CD8-positive, alpha-beta memory T cell (primary cell): ENCODE measurements at regions not wholly inside any gene's neighbourhood (a gene's known extent, or its start where the extent isn't known, plus 50 kb on each side); places are given as distances from the start of the nearest gene placed in this dataset.

Source experiments
- CTCF ChIA-PET: fragments of 350-600 bp; sonication (Branson Sonifier 250); formaldehyde crosslinking; loops from one replicate; lab custom pipeline; 2021; ENCODE audit warnings: antibody characterized with exemption; lab: Charles Lee
- POLR2A ChIA-PET: fragments of 350-600 bp; sonication (Branson Sonifier 250); formaldehyde crosslinking; loops from one replicate; lab custom pipeline; 2021; ENCODE audit warnings: antibody characterized with exemption; lab: Charles Lee
- DNase-seq, 5 donors: peaks; one replicate each; pipeline versions ENCODE4 v3.0.0 to v3.0.0-alpha.2; 2020 to 2022; ENCODE audit warnings: mixed read lengths in 1 of 5
- H3K27ac ChIP-seq: one replicate; pipeline ENCODE4 v1.7.0; 2013; ENCODE audit warnings: low read depth, mild to moderate bottlenecking, low read length, moderate library complexity
- H3K27me3 ChIP-seq: 2 replicates; pipeline ENCODE4 v1.7.0; 2013; ENCODE audit warnings: low read length, mild to moderate bottlenecking; ENCODE audit not compliant: insufficient read depth, poor library complexity, severe bottlenecking
- H3K36me3 ChIP-seq: 2 replicates; pipeline ENCODE4 v1.7.0; 2013; ENCODE audit warnings: mild to moderate bottlenecking, low read length, moderate library complexity; ENCODE audit not compliant: insufficient read depth
- H3K4me1 ChIP-seq: 2 replicates; pipeline ENCODE4 v1.7.0; 2013; ENCODE audit warnings: mild to moderate bottlenecking, low read length, moderate library complexity; ENCODE audit not compliant: insufficient read depth
- H3K4me3 ChIP-seq: 2 replicates; pipeline ENCODE4 v1.7.0; 2013; ENCODE audit warnings: mild to moderate bottlenecking, low read length
- H3K9me3 ChIP-seq: 2 replicates; pipeline ENCODE4 v1.7.0; 2013; ENCODE audit warnings: mild to moderate bottlenecking, low read length
- H3K27ac Mint-ChIP-seq, 8 donors: one replicate each; pipeline ENCODE4 v1.8.0; 2020 to 2021; ENCODE audit warnings: mixed read lengths in 8 of 8, mild to moderate bottlenecking in 6 of 8, inconsistent platforms in 3 of 8, moderate library complexity in 3 of 8
- H3K27me3 Mint-ChIP-seq, 2 donors: one replicate each; pipeline ENCODE4 v1.8.0; 2020 to 2021; ENCODE audit warnings: mixed read lengths in 2 of 2, mild to moderate bottlenecking in 1 of 2, moderate library complexity in 1 of 2
- H3K36me3 Mint-ChIP-seq, 3 donors: one replicate each; pipeline ENCODE4 v1.8.0; 2020 to 2021; ENCODE audit warnings: mixed read lengths in 3 of 3, inconsistent platforms in 1 of 3, mild to moderate bottlenecking in 1 of 3
- H3K4me1 Mint-ChIP-seq, 3 donors: one replicate each; pipeline ENCODE4 v1.8.0; 2020 to 2021; ENCODE audit warnings: mixed read lengths in 3 of 3, inconsistent platforms in 1 of 3, mild to moderate bottlenecking in 1 of 3
- H3K4me3 Mint-ChIP-seq, 7 donors: one replicate each; pipeline ENCODE4 v1.8.0; 2020 to 2021; ENCODE audit warnings: mixed read lengths in 7 of 7, mild to moderate bottlenecking in 6 of 7, moderate library complexity in 4 of 7, inconsistent platforms in 2 of 7
- H3K9me3 Mint-ChIP-seq, 5 donors: one replicate each; pipeline ENCODE4 v1.8.0; 2020 to 2022; ENCODE audit warnings: mixed read lengths in 5 of 5, mild to moderate bottlenecking in 3 of 5, moderate library complexity in 2 of 5, inconsistent platforms in 1 of 5

GRCh38 chr13:42658019-42658418 is 84.1 kb downstream of the TNFSF11 start:
- Mint-ChIP-seq H3K4me3 (no peak overlapping the region), H3K27ac (no peak overlapping the region), H3K36me3 (no peaks in the 10 kb centered on the region), H3K9me3 (no peaks in the 10 kb centered on the region), H3K4me1 (no peaks in the 10 kb centered on the region), H3K27me3 (peaks cover 7 to 76% of the 10 kb centered on the region in 2 donors)
- Histone ChIP-seq H3K27ac (no peak overlapping the region), H3K9me3 (no peaks in the 10 kb centered on the region), H3K4me3 (no peak overlapping the region), H3K27me3 (no peaks in the 10 kb centered on the region), H3K36me3 (no peaks in the 10 kb centered on the region), H3K4me1 (no peaks in the 10 kb centered on the region)
- ChIA-PET CTCF (no interaction called here), POLR2A (no interaction called here)
- no peak for DNase-seq

- no peak overlapping the region for H3K27ac Mint-ChIP-seq
- no peaks in the 10 kb centered on the region for H3K9me3 ChIP-seq
- no peaks in the 10 kb centered on the region for H3K4me1 Mint-ChIP-seq
- peaks cover 0 to 3% (median 0%) of the 10 kb centered on the region in 5 donors for H3K9me3 Mint-ChIP-seq
- H3K4me1 ChIP-seq: no peaks in the 10 kb centered on the region
- no peak overlapping the region for H3K4me3 Mint-ChIP-seq
- H3K36me3 ChIP-seq: no peaks in the 10 kb centered on the region
- no peaks in the 10 kb centered on the region for H3K27me3 ChIP-seq
- no peak overlapping the region for H3K4me3 ChIP-seq
- H3K27ac ChIP-seq: no peak overlapping the region
- H3K27me3 Mint-ChIP-seq: peaks cover 3 to 79% of the 10 kb centered on the region in 2 donors
- ChIA-PET POLR2A (no interaction called here), CTCF (no interaction called here)
- H3K36me3 Mint-ChIP-seq: no peaks in the 10 kb centered on the region
- DNase-seq: no peak
Measured at GRCh38 chr13:42660333-42660965, 86.5 kb downstream of the TNFSF11 start.

- DNase-seq: no peak
- ChIA-PET CTCF (no interaction called here), POLR2A (no interaction called here)
- Histone ChIP-seq H3K27me3 (no peaks in the 10 kb centered on the region), H3K36me3 (no peaks in the 10 kb centered on the region), H3K9me3 (no peaks in the 10 kb centered on the region), H3K4me3 (no peak overlapping the region), H3K4me1 (no peaks in the 10 kb centered on the region), H3K27ac (no peak overlapping the region)
- H3K4me3 Mint-ChIP-seq: no peak overlapping the region
- H3K27me3 Mint-ChIP-seq: peaks cover 0 to 28% of the 10 kb centered on the region in 2 donors
- no peak overlapping the region for H3K27ac Mint-ChIP-seq
- no peaks in the 10 kb centered on the region for H3K36me3 Mint-ChIP-seq
- H3K9me3 Mint-ChIP-seq: peaks cover 0 to 18% (median 16%) of the 10 kb centered on the region in 5 donors
- no peaks in the 10 kb centered on the region for H3K4me1 Mint-ChIP-seq
Measured at GRCh38 chr13:42667638-42668037, 93.7 kb downstream of the TNFSF11 start.

- no peak for DNase-seq
- H3K27me3 Mint-ChIP-seq: peaks cover 0 to 7% of the 10 kb centered on the region in 2 donors
- no peaks in the 10 kb centered on the region for H3K4me1 Mint-ChIP-seq
- H3K9me3 Mint-ChIP-seq: peaks cover 0 to 15% (median 10%) of the 10 kb centered on the region in 5 donors
- no peaks in the 10 kb centered on the region for H3K36me3 Mint-ChIP-seq
- H3K36me3 ChIP-seq: no peaks in the 10 kb centered on the region
- H3K27ac Mint-ChIP-seq: no peak overlapping the region
- CTCF ChIA-PET: no interaction called here
- no peaks in the 10 kb centered on the region for H3K4me1 ChIP-seq
- no peaks in the 10 kb centered on the region for H3K27me3 ChIP-seq
- POLR2A ChIA-PET: no interaction called here
- H3K4me3 Mint-ChIP-seq: no peak overlapping the region
- H3K4me3 ChIP-seq: no peak overlapping the region
- H3K27ac ChIP-seq: no peak overlapping the region
- H3K9me3 ChIP-seq: no peaks in the 10 kb centered on the region
Measured at GRCh38 chr13:42671502-42671901, 97.5 kb downstream of the TNFSF11 start.

GRCh38 chr13:42673677-42674076 is 99.7 kb downstream of the TNFSF11 start:
- H3K4me1 ChIP-seq: no peaks in the 10 kb centered on the region
- H3K27me3 ChIP-seq: no peaks in the 10 kb centered on the region
- CTCF ChIA-PET: no interaction called here
- no peaks in the 10 kb centered on the region for H3K4me1 Mint-ChIP-seq
- peaks cover 0 to 7% of the 10 kb centered on the region in 2 donors for H3K27me3 Mint-ChIP-seq
- no peak for DNase-seq
- peaks cover 0 to 4% (median 0%) of the 10 kb centered on the region in 5 donors for H3K9me3 Mint-ChIP-seq
- no peak overlapping the region for H3K27ac ChIP-seq
- POLR2A ChIA-PET: no interaction called here
- H3K36me3 Mint-ChIP-seq: no peaks in the 10 kb centered on the region
- H3K36me3 ChIP-seq: no peaks in the 10 kb centered on the region
- H3K9me3 ChIP-seq: no peaks in the 10 kb centered on the region
- no peak overlapping the region for H3K4me3 Mint-ChIP-seq
- H3K4me3 ChIP-seq: no peak overlapping the region
- H3K27ac Mint-ChIP-seq: no peak overlapping the region

- Mint-ChIP-seq H3K9me3 (peaks cover 0 to 1% (median 0%) of the 10 kb centered on the region in 5 donors), H3K4me1 (no peaks in the 10 kb centered on the region), H3K27me3 (peaks cover 0 to 28% of the 10 kb centered on the region in 2 donors), H3K27ac (no peak overlapping the region), H3K36me3 (no peaks in the 10 kb centered on the region), H3K4me3 (no peak overlapping the region)
- Histone ChIP-seq H3K27ac (no peak overlapping the region), H3K4me1 (no peaks in the 10 kb centered on the region), H3K36me3 (no peaks in the 10 kb centered on the region), H3K9me3 (no peaks in the 10 kb centered on the region), H3K4me3 (no peak overlapping the region), H3K27me3 (no peaks in the 10 kb centered on the region)
- ChIA-PET CTCF (no interaction called here), POLR2A (no interaction called here)
- DNase-seq: no peak
Measured at GRCh38 chr13:42680748-42681147, 100.6 kb upstream of the FAM216B start.

- H3K9me3 ChIP-seq: no peaks in the 10 kb centered on the region
- no peaks in the 10 kb centered on the region for H3K4me1 ChIP-seq
- H3K4me3 ChIP-seq: no peak overlapping the region
- Mint-ChIP-seq H3K4me3 (no peak overlapping the region), H3K4me1 (no peaks in the 10 kb centered on the region), H3K27me3 (peaks cover 0 to 28% of the 10 kb centered on the region in 2 donors), H3K36me3 (no peaks in the 10 kb centered on the region), H3K27ac (no peak overlapping the region), H3K9me3 (no peaks in the 10 kb centered on the region)
- DNase-seq: no peak
- H3K27ac ChIP-seq: no peak overlapping the region
- POLR2A ChIA-PET: no interaction called here
- H3K27me3 ChIP-seq: no peaks in the 10 kb centered on the region
- no peaks in the 10 kb centered on the region for H3K36me3 ChIP-seq
- CTCF ChIA-PET: no interaction called here
Measured at GRCh38 chr13:42681326-42682100, 99.9 kb upstream of the FAM216B start.

- no peak overlapping the region for H3K4me3 ChIP-seq
- H3K4me1 Mint-ChIP-seq: no peaks in the 10 kb centered on the region
- no peaks in the 10 kb centered on the region for H3K36me3 Mint-ChIP-seq
- H3K9me3 Mint-ChIP-seq: peaks cover 0 to 5% (median 0%) of the 10 kb centered on the region in 5 donors
- H3K36me3 ChIP-seq: no peaks in the 10 kb centered on the region
- H3K27me3 Mint-ChIP-seq: peaks cover 0 to 25% of the 10 kb centered on the region in 2 donors
- H3K4me1 ChIP-seq: no peaks in the 10 kb centered on the region
- no peak for DNase-seq
- no peaks in the 10 kb centered on the region for H3K27me3 ChIP-seq
- no peak overlapping the region for H3K4me3 Mint-ChIP-seq
- ChIA-PET CTCF (no interaction called here), POLR2A (no interaction called here)
- H3K27ac Mint-ChIP-seq: no peak overlapping the region
- no peaks in the 10 kb centered on the region for H3K9me3 ChIP-seq
- no peak overlapping the region for H3K27ac ChIP-seq
Measured at GRCh38 chr13:42684226-42684625, 97.2 kb upstream of the FAM216B start.
